ENCODE measurements at regions not wholly inside any gene's neighbourhood (a gene's known extent, or its start where the extent isn't known, plus 50 kb on each side); places are given as distances from the start of the nearest gene placed in this dataset.

DNA sequence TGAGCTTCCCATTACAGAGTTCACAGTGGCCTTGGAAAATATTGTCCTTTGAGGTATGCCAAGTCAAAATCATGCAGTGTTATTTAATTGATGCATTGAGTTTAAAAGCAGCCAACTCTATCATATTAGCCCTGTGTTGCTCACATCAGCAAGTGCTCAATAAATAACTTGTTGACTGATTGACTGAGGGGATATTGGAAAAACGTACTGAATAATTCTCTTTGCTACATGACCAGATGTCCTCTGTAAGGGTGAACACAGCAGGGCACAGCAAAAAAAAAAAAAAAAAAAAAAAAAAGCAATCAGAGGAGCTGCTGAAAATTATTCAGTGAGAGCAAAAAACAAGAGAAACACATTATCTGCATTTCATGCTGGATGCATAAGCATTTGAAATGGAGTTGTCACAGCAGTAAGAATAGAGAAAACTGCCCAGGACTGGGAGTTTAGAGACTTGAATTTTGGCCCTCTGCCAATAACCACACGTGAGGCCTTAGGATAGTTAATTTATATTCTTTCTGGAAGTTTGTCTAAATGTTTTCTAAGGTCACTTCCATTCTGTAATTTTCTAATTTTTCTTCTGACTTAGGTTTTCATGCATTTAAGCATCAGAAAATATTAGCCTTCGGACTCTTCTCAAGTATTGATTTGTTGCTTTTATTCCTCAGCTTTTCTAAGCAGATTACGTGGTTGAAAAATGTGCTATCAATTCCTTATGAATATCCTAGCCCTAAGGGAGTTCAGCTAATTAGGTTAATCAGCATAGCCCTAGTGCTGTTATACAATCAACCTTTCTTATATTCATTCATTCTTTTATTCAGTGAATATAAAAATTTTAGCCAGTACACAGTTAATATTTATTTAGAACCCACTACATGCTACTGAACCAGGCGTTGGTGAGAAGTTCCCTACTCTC is 246.8 kb upstream of the STXBP5 start:
- no peak for TF ChIP-seq POLR2AphosphoS5 (IDR thresholded peaks at IDR 0.05; ENCODE audit: low read depth)
- TF ChIP-seq, protein P1, sequence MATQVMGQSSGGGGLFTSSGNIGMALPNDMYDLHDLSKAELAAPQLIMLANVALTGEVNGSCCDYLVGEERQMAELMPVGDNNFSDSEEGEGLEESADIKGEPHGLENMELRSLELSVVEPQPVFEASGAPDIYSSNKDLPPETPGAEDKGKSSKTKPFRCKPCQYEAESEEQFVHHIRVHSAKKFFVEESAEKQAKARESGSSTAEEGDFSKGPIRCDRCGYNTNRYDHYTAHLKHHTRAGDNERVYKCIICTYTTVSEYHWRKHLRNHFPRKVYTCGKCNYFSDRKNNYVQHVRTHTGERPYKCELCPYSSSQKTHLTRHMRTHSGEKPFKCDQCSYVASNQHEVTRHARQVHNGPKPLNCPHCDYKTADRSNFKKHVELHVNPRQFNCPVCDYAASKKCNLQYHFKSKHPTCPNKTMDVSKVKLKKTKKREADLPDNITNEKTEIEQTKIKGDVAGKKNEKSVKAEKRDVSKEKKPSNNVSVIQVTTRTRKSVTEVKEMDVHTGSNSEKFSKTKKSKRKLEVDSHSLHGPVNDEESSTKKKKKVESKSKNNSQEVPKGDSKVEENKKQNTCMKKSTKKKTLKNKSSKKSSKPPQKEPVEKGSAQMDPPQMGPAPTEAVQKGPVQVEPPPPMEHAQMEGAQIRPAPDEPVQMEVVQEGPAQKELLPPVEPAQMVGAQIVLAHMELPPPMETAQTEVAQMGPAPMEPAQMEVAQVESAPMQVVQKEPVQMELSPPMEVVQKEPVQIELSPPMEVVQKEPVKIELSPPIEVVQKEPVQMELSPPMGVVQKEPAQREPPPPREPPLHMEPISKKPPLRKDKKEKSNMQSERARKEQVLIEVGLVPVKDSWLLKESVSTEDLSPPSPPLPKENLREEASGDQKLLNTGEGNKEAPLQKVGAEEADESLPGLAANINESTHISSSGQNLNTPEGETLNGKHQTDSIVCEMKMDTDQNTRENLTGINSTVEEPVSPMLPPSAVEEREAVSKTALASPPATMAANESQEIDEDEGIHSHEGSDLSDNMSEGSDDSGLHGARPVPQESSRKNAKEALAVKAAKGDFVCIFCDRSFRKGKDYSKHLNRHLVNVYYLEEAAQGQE (IDR thresholded peaks at IDR 0.05; ENCODE audit: insufficient replicate concordance, low read depth), result no peak
- TF ChIP-seq, protein P2, sequence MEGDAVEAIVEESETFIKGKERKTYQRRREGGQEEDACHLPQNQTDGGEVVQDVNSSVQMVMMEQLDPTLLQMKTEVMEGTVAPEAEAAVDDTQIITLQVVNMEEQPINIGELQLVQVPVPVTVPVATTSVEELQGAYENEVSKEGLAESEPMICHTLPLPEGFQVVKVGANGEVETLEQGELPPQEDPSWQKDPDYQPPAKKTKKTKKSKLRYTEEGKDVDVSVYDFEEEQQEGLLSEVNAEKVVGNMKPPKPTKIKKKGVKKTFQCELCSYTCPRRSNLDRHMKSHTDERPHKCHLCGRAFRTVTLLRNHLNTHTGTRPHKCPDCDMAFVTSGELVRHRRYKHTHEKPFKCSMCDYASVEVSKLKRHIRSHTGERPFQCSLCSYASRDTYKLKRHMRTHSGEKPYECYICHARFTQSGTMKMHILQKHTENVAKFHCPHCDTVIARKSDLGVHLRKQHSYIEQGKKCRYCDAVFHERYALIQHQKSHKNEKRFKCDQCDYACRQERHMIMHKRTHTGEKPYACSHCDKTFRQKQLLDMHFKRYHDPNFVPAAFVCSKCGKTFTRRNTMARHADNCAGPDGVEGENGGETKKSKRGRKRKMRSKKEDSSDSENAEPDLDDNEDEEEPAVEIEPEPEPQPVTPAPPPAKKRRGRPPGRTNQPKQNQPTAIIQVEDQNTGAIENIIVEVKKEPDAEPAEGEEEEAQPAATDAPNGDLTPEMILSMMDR (IDR thresholded peaks at IDR 0.05; ENCODE audit: insufficient read depth, low read length), result no peak
- H3K27me3 ChIP-seq (ENCODE audit: insufficient read depth, poor library complexity, severe bottlenecking), result no peaks in the 10 kb centered on the region
- no peak for DNase-seq (ENCODE audit: low read depth in 1 of 2, low spot score in 1 of 2)
- no peak overlapping the region for H3K4me3 ChIP-seq (replicated peaks; ENCODE audit: insufficient read depth, low read length)
- H3K27ac ChIP-seq (replicated peaks), result no peak overlapping the region

DNA sequence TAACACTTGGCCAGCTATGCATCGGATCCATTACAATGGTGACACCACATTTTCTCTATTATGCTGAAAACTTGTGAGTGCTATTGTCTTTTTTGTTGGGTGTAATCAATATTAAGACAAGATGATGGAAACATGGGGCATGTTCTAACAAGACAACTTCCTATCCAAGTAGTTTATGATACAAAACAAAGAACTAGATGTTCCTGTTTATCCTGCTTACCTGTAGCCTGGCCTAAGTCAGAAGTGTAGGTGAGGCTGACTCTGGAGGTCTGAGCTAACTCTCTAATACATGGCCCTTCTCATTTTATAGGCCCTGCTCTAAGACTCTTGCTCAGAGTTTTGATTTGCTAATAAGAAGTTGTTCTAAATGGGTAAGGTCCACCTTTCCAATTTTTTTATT is 242.4 kb upstream of the STXBP5 start:
- DNase-seq (ENCODE audit: low read depth in 1 of 2, low spot score in 1 of 2), result no peak
- H3K27me3 ChIP-seq (ENCODE audit: insufficient read depth, poor library complexity, severe bottlenecking), result no peaks in the 10 kb centered on the region
- no peak overlapping the region for H3K27ac ChIP-seq (replicated peaks)
- TF ChIP-seq POLR2AphosphoS5 (IDR thresholded peaks at IDR 0.05; ENCODE audit: low read depth) (no peak), SPI1 (IDR thresholded peaks at IDR 0.05; ENCODE audit: borderline replicate concordance, low read depth) (no peak), GABPA (IDR thresholded peaks at IDR 0.05; ENCODE audit: low read depth) (no peak)
- TF ChIP-seq, protein P2 (IDR thresholded peaks at IDR 0.05; ENCODE audit: insufficient read depth, low read length), result no peak
- TF ChIP-seq, protein P1 (IDR thresholded peaks at IDR 0.05; ENCODE audit: insufficient replicate concordance, low read depth), result no peak
- H3K4me3 ChIP-seq (replicated peaks; ENCODE audit: insufficient read depth, low read length), result no peak overlapping the region

DNA sequence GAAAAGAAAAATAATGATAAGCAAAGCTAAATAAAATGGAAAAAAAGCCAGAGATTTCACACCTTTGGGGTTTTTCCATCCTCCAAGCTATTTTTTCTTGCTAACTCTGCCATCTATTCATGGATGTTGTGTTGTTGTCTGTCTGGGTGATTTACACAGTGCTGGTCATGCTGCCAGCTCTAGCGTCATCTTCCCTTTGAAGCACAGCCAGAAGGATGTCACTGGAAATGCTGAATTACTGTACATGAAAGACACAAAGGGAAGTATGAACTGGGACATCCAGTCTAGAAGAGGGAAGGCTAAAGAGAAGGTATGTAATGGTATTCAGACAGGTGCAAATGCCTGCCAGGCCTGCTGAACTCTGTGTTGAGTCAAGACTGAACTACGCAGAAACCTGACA is 241.9 kb upstream of the STXBP5 start:
- no peak for TF ChIP-seq SPI1 (IDR thresholded peaks at IDR 0.05; ENCODE audit: borderline replicate concordance, low read depth)
- TF ChIP-seq, protein P1 (IDR thresholded peaks at IDR 0.05; ENCODE audit: insufficient replicate concordance, low read depth), result no peak
- TF ChIP-seq, protein P2 (IDR thresholded peaks at IDR 0.05; ENCODE audit: insufficient read depth, low read length), result no peak
- TF ChIP-seq GABPA (IDR thresholded peaks at IDR 0.05; ENCODE audit: low read depth), result no peak
- DNase-seq (ENCODE audit: low read depth in 1 of 2, low spot score in 1 of 2), result no peak
- H3K27me3 ChIP-seq (ENCODE audit: insufficient read depth, poor library complexity, severe bottlenecking), result no peaks in the 10 kb centered on the region
- H3K4me3 ChIP-seq (replicated peaks; ENCODE audit: insufficient read depth, low read length), result no peak overlapping the region
- no peak overlapping the region for H3K27ac ChIP-seq (replicated peaks)
